MV-4-11 (cell line): ENCODE measurements at regions not wholly inside any gene's neighbourhood (a gene's known extent, or its start where the extent isn't known, plus 50 kb on each side); places are given as distances from the start of the nearest gene placed in this dataset.
"Not testable (repeated sequence)": the region's sequence is repeated elsewhere in the genome, so short reads cannot be mapped to it uniquely, and the experiment has no call there.

Experiments
- DNase-seq: peaks from one replicate; lab custom pipeline; 2025; lab: John Stamatoyannopoulos, UW

DNA sequence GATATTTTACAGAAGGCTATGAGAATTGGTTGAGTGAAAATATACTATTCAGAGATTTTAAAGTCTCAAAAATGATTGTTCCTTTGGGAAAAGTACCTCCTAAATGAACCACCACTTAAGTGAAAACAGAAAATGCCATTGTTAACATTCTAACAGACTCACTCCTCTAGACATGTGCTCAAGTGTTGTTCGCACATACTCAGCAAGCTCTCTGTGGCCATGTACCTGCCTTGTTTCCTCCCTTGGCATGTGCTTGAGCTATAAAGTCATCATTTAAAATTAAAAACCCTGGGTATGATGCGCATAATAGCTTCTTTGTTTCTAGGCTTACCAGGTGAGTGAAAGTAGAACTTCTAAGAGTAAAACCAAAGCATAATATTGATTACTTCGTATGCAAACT lies 343.2 kb upstream of the VRK2 start:
- no peak for DNase-seq

DNA sequence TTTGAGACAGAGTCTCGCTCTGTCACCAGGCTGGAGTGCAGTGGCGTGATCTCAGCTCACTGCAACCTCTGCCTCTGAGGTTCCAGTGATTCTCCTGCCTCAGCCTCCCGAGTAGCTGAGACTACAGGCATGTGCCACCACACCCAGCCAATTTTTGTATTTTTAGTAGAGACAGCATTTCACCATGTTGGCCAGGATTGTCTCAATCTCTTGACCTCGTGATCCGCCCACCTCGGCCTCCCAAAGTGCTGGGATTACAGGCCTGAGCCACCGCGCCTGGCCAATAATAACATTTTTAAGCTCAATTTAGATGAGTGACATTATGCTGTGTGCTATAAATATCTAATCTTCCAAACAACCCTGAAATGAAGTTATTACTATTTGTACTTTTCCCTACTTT lies 338.8 kb upstream of the VRK2 start:
- not testable (repeated sequence) for DNase-seq

DNA sequence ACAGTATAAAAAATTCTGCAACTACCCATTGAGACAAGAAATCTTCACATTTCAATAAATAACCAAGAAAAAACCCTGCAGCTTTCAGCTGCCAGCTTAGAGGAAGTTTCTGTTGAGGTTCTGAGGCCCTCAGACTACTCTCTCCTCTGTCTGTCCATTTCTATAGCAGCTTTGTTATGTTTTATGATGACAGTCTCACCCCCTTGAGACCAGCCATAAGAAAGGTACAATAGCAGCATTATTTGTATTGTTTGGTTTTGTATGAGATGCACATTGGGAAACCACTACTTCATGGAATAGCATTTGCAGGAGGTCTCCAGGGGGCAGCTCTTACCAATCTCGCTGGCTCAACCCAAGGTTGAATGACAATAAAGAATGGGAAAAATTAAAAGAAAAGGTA lies 334.6 kb upstream of the VRK2 start:
- DNase-seq, result no peak

DNA sequence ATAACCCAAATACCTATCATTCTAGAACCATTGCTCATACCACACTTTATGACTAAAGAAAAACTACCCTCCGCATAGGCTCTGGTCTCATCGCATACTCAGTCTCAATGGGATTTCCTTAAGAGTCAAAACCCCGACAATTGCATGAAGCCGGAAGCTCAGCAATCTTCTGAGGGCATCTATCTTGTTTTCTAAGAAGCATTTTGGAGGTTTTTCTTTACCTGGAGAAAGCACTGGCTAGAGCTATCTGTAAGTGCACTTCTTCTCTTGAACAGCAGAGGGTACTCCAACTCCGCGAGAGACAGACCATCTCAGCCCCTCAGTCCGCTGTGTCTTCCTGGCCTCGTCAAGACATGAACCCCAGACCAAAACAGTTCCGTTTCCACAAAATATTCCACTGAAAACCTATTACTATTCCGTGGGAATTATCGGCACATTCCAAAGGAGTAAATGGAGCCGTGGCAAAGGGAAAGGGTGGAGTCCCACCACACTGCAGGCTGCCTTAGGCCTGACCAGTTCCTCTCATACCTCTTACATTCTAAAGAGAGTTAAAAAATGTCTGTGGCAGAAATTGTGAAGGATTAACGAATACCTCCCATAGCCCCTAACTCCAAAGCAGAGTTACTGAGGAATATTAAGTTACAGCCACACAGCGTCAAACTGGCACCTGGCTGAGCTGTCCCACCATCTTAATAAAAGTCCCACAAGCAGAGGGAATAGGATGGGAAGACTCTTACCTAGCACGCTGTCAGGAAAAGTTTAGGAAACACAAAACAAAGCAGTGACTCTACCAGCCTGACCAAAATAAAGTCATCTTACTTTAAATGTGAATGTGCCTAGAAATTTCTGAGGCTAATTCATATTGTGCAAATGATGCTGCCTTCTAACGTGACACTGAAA lies 325.6 kb upstream of the VRK2 start:
- peak; percentile 39 for DNase-seq

DNA sequence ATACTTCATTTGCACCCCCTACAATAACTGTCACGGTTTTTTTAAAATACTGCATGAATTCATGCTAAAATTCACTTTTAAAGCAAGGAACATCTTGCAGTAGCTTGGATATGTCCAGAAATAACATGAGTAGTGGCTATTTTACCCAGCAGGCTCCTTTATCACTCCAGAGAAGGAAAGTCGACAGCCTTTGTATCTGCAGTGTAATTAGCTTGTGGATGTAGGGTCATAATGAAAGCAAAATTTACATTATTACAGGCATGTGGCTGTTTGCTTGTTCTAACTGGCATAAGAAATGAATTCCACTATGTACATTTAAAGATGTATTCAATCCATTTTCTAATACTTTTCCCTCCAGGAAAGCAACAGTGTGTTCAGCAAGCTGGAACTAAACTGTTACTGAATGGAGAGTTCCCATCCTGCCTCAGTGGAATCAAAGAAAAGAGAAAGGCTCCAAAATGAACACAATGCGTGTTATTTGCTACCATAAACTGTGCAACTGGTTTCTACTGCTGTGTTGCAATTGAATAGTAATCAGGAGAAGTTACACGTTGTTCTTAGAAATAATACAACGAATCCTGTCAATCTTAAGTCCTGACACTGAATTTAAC lies 321.2 kb upstream of the VRK2 start:
- DNase-seq, result no peak

DNA sequence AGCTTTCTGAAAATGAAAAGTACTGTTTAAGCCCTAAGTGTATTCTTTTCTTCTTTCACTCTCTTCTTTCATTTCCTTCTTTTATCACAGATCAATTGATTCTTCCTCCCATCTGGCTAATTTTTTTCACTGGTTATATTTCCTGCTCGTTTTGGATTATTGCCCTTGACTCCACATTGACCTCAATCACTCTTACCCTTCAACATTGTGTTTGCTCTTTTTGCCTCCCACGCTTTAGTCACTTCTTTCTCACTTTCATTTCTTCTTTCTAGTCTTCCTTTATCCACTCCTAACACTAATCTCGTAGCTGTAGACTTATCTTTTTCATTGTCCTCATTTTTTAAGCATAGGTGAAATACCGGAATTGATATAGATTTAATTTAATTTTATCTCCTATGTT lies 320.3 kb upstream of the VRK2 start:
- DNase-seq, result peak; percentile 60

DNA sequence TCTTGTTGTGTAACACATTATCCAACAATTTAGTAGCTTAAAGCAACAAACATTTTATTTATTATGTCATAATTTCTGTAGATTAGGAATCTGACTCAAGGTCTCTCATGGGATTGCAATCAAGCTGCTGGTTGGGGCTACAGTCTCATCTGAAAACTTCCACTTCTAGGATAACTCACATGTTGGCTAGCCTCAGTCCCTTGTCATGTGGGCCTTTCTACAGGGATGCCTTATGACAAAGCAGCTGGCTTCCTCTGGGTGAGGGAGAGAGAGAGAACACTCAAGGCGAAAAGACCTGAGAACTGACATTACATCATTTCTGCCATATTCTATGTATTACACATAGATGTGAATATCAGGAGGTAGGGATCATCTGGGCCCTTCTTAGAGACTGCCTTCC lies 317.9 kb upstream of the VRK2 start:
- no peak for DNase-seq

DNA sequence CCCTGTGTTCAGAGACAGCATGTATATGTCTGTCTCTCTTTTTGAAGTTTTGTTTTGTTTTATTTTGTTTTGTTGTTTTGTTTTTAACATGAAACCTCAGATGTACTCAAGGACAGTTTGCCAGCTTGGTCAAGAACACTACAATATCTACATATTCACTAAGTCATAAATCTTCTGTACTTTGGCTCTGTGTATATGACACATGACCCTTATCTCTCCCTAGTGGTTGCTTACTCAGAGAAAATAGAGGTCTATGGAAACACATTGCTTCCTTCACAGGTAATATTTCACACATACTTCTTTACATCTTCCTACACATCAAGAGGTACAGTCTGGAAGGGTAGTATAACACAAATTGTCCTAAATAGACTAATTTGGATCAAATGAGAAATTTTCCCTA lies 312.6 kb upstream of the VRK2 start:
- no peak for DNase-seq

DNA sequence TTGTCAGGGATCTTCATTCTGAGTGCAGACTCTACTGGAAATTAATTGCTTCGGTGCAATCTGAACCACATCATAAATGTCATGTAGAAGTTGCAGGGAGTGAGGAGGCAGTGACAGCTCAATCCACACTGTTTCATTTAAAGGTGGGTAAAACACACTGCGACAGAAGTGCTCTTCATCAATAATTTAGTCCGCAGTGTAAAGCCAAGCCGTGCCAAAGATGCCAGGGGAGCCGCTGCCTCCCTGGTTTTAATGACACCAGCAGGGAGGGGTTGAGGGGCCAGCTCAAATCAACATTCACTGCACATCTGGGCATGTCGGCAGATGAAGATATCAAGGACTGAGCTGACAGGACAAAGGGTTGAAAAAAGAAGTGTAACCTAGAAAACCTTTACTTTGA lies 305.7 kb upstream of the VRK2 start:
- no peak for DNase-seq

DNA sequence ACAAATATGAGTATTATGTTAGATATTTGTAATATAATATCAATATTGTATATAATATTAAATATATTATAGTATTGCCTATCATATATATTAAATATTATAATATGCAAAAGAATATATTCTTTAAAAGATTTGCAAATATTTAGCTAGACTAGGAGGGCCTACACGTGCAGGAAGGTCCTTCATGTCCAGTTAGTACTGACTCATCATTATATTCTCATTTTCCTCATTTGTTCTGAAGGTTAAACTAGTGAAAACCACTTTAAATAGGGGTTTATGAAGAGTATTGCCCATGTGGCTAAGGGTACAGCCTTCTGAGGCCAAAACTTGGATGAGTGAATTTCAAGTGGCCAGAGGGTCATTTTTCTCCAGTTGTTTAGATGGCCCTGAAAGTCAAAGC lies 293.0 kb upstream of the VRK2 start:
- DNase-seq, result no peak

DNA sequence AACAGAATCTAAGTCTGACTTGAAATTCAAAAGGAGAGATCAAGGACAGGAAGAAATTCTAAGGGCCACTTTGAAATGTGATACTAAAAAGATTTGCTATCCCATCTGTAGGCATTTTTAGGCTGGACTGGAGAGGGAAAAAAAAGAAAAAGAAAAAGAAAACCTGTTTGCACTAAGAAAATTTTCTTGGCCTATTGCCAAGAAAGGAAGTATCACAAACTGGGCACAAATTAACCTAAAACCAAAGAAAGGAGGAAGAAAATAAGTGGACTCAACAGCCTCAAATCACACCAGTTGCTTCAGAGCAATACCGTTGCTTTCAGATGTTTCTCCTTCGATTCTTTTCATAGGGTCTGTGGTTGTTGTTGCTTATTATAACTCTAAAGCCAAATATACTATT lies 287.9 kb upstream of the VRK2 start:
- DNase-seq, result no peak

DNA sequence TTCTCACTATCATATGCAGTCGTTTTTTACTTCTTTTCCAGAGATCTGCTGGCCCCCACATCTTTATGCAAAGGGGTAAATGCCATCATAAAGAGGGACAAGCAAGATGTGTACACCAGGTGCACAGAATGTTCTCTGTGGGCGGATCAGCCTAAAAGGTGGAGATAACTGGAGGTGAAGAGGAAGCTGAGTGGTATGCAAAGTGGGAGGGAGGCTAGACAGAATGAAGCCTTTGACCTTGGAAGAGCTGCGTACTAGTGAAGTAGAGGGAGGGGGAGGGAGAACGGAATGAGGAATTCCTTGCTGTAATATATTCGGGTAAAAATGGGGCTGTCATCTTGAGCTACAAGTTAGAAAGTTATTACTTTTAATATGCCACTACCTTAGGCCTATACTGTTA lies 287.5 kb upstream of the VRK2 start:
- no peak for DNase-seq

DNA sequence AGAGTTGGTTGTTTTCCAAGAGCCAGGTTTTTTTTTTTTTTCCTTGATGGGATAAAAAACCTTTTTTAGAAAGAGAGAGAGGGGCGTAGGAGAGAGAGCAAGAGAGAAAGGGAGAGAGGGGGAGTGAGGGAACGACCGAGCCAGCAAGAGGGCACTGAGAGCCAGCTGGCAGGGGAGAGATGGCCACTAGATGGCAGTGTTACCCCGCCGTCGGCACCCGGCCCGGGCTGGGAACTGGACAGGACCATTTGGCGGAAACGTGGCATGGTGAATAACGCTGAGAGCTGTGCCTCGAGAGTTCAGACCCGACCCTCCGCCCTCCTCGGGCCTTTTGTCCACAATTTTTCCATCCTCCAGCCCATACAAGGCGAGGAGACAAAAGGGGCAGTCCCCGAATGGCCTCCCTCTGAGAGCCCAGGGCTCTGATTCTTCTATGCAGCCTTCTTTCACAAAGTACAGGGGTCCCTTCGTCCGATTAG lies 286.7 kb upstream of the VRK2 start:
- peak; percentile 42 for DNase-seq

DNA sequence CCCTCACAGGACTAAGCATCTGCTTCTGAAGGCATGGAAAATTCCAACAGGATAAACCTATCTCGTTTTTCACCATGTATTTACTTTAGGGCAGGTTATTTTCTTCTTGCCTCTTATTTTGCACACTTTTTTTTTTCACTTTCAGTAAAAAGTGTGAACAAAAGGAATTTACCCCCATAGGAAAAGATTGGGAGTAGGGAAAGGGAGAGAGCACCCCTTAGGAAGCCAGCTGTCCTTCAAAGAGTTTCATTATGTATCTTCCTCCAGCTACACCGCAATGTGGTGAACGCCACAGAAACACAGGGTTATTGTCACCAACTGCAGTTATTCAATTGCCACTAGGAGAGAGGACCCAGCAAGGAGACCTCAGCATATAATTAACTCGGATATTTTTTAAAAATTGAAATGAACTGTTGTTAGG lies 286.2 kb upstream of the VRK2 start:
- DNase-seq, result peak; percentile 35

DNA sequence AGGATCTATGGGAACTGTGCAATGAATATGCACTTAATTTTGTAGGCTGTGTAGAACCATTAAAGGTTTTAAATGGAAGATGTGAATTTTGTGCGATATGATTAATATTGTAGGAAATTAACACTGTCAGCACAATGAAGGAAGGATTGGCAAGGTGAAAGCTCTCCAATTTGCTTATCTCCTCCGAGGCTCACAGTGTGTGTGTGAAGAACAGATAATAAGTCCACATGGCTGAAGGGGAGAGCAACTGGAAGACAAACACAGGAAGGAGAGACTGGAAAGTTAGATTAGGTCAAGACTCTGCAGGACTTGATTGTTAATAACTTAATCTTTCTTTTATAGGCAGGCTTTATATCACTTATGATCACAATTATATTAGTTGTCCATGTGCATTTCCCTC lies 269.7 kb upstream of the VRK2 start:
- DNase-seq, result no peak

DNA sequence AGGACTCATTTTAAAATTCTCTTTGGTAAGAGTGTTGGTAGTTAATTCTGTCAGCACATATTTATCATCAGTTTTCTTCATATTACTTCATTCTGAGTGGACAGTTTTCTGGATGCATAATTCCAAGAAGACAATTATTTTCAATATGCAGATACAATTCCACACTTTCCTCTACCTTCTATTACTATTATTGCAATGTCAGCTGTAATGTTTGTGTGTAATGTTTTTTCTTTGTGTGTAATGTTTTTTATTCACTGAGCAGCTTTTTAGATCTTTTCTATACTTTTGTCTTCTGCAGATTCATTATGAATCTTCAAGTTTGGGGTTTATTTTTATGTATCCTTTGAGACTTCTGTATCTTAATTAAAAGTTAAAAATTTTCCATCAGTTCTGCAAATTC lies 264.0 kb upstream of the VRK2 start:
- no peak for DNase-seq

DNA sequence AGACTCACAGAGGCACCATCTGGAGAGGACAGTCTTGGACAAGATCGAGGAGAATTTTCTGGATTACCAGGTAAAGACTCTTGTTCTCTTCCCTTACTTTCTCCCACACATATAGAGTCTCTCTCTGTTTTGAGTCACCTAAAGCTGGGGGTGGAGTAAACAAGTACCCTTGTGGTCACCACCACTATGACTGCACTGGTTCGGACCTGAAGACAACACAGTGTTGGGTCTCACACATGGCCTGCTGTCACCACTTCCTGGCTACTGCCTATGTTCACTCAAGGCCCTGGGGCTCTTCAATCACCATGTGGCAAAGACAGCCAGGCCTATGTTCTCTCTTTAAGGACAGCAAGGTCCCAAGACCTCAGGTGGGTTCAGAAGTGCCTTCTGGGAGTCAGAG lies 253.3 kb upstream of the VRK2 start:
- no peak for DNase-seq

DNA sequence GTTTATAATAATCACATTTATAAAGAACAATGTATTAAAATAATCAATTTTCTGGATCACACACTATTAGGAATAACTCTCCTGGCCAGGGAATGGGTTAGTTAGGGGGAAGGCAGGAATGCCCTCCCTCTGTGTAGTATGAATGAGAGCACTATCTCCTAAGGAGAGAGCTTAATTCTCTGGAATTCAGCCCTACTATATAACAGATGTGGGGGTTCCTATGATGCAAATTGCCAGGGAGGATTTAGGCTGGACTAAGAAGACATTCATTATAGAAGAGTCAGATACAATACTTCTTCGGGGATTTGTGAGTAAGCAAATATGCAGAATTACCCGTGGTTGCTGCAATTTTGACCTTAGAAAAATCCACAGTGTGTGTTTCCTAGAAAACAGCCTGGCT lies 250.1 kb upstream of the VRK2 start:
- no peak for DNase-seq

DNA sequence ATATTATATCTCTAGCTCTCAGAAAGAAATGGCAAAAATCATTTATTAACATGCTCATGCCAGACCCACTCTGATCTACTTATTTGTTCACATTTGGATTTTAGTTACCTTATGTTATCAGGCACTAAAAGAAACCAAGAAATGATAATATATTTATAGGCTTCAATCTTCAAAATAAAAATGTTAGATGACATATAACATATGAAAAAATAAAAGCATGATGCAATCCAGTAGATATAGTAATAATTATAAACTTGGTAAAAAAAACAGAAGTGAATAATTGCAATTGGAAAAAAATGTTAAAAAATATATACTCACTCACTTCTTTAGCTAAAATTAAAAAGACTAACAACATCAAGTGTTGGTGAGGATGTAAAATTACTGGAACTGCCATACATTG lies 248.3 kb upstream of the VRK2 start:
- DNase-seq, result no peak

DNA sequence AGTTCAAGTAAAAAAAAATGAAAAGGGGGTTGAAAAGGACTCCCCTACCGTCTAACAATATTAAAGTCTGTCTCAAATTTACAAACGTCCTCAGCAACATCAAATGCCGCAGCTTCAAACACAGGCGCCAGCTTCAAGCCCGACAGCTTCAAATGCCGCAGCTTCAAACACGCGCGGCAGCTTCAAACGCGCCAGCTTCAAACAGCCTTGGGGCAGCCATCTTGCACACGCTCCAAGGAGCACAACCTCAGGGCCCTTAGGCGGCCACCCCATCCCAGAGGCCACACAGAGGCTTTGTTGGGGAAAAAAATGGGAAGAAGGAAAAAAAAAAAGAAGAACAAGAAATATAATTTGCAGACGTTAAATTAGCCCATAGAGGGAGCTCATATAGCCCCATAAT lies 244.4 kb upstream of the VRK2 start:
- no peak for DNase-seq

DNA sequence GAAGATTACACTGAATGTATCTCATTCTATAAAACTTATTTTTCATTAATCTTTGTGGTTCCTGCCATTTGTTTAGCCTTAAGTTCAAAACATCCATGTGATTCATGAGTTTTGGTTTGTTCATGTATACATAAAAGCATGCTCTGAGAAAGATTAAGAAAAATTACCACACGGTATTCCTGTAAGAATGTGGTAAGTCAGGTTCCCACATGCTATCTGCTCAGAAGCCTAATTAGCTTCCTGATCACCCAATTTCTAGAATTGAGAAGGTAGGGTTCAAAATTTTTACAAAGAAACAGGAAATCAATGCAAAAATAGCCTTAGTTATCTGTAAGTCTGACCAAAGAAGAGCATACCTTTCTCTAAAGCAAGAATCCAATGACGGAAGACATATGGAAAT lies 241.6 kb upstream of the VRK2 start:
- no peak for DNase-seq

DNA sequence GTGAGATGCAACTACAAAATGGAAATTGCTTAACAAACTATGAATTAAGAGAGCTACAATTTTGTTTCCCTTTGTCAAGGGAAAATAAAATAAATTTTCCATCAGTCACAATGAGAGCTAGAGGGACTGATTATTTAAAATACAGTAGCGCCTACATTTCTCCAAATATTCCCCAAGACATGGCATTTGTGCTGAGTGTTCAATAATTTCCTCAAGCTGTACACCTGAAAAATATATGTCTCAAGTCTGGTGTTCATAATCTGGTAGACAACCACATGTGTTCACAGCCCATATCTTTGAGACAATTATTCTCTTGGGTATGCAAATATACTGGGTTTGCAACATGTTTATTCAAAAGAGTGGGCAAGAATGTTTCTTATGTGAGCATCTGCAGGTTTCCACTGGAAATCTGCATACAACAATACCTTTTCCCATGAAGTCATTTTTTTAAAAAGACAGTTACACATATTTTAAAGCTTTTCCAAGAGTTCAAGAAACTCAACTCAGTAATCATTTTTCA lies 240.1 kb upstream of the VRK2 start:
- no peak for DNase-seq

DNA sequence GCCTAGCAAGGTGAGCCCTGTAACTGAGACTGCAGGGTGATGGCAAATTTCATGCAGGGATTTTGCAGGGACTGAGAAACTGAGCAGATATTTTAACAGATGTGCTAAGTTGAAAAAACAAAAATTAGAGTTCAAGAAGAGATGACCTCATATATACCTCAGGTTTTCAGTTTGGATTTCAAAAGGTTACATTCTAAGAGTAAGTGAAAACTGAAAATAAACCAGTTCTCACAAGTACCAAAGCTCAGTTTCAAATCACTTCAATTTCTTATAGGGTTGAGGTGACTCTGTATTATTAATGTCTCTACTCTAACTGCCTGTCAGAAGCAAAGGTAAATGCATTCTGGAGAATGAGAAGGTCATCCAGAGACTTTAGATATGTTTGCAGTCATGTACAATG lies 237.4 kb upstream of the VRK2 start:
- DNase-seq, result no peak
